Stimulated activated memory B cell treated with anti-CD40 and anti-IgM and Interleukin-4, amounts not matched to agents 10 μg/mL and 1 μg/mL and 100 μg/mL, for 72 hours (primary cell): ENCODE measurements at regions not wholly inside any gene's neighbourhood (a gene's known extent, or its start where the extent isn't known, plus 50 kb on each side); places are given as distances from the start of the nearest gene placed in this dataset.
"Not testable (repeated sequence)": the region's sequence is repeated elsewhere in the genome, so short reads cannot be mapped to it uniquely, and the experiment has no call there.

Source experiments
- ATAC-seq: fragments of 150-1000 bp; cut with Tn5 transposase; 2 replicates; pipeline ENCODE4 v1.10.0; 2021
- H3K27ac Mint-ChIP-seq: one replicate; pipeline ENCODE4 v1.8.0; 2022; ENCODE audit warnings: mild to moderate bottlenecking, mixed read lengths
- H3K27me3 Mint-ChIP-seq: one replicate; pipeline ENCODE4 v1.8.0; 2022; ENCODE audit warnings: mixed read lengths
- H3K36me3 Mint-ChIP-seq: one replicate; pipeline ENCODE4 v1.8.0; 2022; ENCODE audit warnings: mixed read lengths
- H3K4me1 Mint-ChIP-seq: one replicate; pipeline ENCODE4 v1.8.0; 2022; ENCODE audit warnings: mixed read lengths
- H3K4me3 Mint-ChIP-seq: one replicate; pipeline ENCODE4 v1.8.0; 2022; ENCODE audit warnings: mild to moderate bottlenecking, moderate library complexity, mixed read lengths
- H3K9me3 Mint-ChIP-seq: one replicate; pipeline ENCODE4 v1.8.0; 2022; ENCODE audit warnings: mixed read lengths

DNA sequence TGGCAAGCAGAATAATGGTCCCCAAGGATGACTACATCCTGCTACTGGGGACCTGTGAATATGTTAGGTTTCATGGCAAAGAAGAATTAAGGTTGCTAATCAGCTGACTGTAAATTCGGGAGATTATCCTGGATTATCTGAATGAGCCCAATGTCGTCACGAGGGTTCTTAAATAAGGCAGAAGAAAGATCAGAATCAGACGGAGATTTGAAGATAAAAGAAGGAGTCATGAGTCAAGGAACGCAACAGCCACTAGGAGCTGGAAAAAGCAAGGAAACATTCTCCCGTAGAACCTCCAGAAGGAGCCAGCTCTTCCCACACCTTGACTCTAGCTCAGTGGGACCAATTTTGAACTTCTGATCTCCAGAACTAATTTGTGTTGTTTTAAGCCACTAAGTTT is 82.9 kb upstream of the APBB1IP start:
- peaks cover 2% of the 10 kb centered on the region for H3K9me3 Mint-ChIP-seq
- H3K27ac Mint-ChIP-seq = no peak overlapping the region
- H3K4me3 Mint-ChIP-seq = no peak overlapping the region
- peaks cover 6% of the 10 kb centered on the region for H3K4me1 Mint-ChIP-seq
- H3K27me3 Mint-ChIP-seq = peaks cover 22% of the 10 kb centered on the region
- no peaks in the 10 kb centered on the region for H3K36me3 Mint-ChIP-seq
- no peak for ATAC-seq

DNA sequence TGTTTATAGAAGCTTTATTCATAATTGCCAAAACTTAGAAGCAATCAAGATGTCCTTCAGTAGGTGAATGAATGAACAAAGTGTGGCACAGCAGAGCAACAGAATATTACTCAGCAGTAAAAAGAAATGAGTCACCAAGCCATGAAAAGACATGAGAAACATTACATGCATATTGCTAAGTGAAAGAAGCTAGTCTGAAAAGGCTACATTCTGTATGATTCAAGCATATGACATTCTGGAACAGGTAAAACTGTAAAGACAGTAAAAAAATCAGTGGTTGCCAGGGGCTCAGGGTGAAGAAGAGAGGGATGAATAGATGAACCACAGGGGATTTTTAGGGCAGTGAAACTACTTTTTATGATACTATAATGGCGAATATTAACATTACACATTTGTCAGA is 80.9 kb upstream of the APBB1IP start:
- Mint-ChIP-seq H3K9me3 (peaks cover 2% of the 10 kb centered on the region), H3K36me3 (no peaks in the 10 kb centered on the region), H3K27me3 (peaks cover 22% of the 10 kb centered on the region), H3K4me3 (no peak overlapping the region), H3K4me1 (peaks cover 6% of the 10 kb centered on the region), H3K27ac (no peak overlapping the region)
- no peak for ATAC-seq

- Mint-ChIP-seq H3K27me3 (peaks cover 22% of the 10 kb centered on the region), H3K36me3 (no peaks in the 10 kb centered on the region), H3K27ac (no peak overlapping the region), H3K4me3 (no peak overlapping the region), H3K9me3 (peaks cover 2% of the 10 kb centered on the region), H3K4me1 (peaks cover 6% of the 10 kb centered on the region)
- ATAC-seq = no peak
Measured at GRCh38 chr10:26358071-26358470, 80.1 kb upstream of the APBB1IP start.

- ATAC-seq = no peak
- no peaks in the 10 kb centered on the region for H3K36me3 Mint-ChIP-seq
- H3K4me3 Mint-ChIP-seq = no peak overlapping the region
- H3K4me1 Mint-ChIP-seq = peaks cover 6% of the 10 kb centered on the region
- peaks cover 22% of the 10 kb centered on the region for H3K27me3 Mint-ChIP-seq
- H3K27ac Mint-ChIP-seq = no peak overlapping the region
- H3K9me3 Mint-ChIP-seq = peaks cover 2% of the 10 kb centered on the region
Measured at GRCh38 chr10:26359670-26360069, 78.5 kb upstream of the APBB1IP start.

- Mint-ChIP-seq H3K27me3 (peaks cover 10% of the 10 kb centered on the region), H3K4me3 (no peak overlapping the region), H3K4me1 (peaks cover 6% of the 10 kb centered on the region), H3K9me3 (peaks cover 2% of the 10 kb centered on the region), H3K27ac (no peak overlapping the region), H3K36me3 (no peaks in the 10 kb centered on the region)
- no peak for ATAC-seq
Measured at GRCh38 chr10:26361351-26361750, 76.8 kb upstream of the APBB1IP start.

DNA sequence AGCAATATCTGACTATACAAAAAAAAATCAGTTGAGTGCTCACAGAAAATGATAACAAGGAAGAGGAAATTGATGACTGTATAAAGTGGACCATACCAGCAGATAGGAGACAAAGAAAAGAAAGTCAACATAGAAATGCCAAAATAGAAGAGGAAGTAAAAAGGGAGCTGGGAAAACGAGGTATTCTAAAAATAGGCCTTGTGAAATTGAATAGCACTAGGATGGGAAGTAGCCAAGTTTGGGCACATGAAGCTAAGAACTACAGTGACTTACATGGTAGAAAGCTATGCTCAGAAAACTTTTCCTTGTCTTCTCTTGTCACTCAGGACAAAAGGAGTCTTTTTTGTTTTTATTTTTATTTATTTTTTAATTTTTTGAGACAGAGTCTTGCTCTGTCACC is 76.2 kb upstream of the APBB1IP start:
- Mint-ChIP-seq H3K9me3 (peaks cover 2% of the 10 kb centered on the region), H3K27ac (no peak overlapping the region), H3K4me3 (no peak overlapping the region), H3K4me1 (peaks cover 6% of the 10 kb centered on the region), H3K36me3 (no peaks in the 10 kb centered on the region), H3K27me3 (peaks cover 8% of the 10 kb centered on the region)
- no peak for ATAC-seq

- no peak overlapping the region for H3K4me3 Mint-ChIP-seq
- H3K27me3 Mint-ChIP-seq = no peaks in the 10 kb centered on the region
- no peaks in the 10 kb centered on the region for H3K36me3 Mint-ChIP-seq
- no peak overlapping the region for H3K27ac Mint-ChIP-seq
- peaks cover 17% of the 10 kb centered on the region for H3K4me1 Mint-ChIP-seq
- H3K9me3 Mint-ChIP-seq = peaks cover 3% of the 10 kb centered on the region
- no peak for ATAC-seq
Measured at GRCh38 chr10:26365681-26366358, 72.3 kb upstream of the APBB1IP start.

DNA sequence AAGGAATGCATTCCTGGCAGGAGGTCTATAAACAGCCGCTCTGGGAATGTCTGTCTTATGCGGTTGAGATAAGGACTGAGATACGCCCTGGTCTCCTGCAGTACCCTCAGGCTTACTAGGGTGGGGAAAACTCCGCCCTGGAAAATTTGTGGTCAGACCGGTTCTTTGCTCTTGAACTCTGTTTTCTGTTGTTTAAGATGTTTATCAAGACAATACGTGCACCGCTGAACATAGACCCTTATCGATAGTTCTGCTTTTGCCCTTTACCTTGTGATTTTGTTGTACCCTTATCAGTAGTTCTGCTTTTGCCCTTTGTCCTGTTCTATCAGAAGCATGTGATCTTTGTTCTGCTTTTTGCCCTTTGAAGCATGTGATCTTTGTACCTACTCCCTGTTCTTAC is 71.1 kb upstream of the APBB1IP start:
- H3K27ac Mint-ChIP-seq, H3K4me3 Mint-ChIP-seq, H3K9me3 Mint-ChIP-seq, H3K27me3 Mint-ChIP-seq, H3K36me3 Mint-ChIP-seq, ATAC-seq: not testable (repeated sequence)
- peaks cover 17% of the 10 kb centered on the region for H3K4me1 Mint-ChIP-seq

- Mint-ChIP-seq H3K9me3 (peaks cover 3% of the 10 kb centered on the region), H3K27ac (no peak overlapping the region), H3K4me1 (peaks cover 22% of the 10 kb centered on the region), H3K4me3 (no peak overlapping the region), H3K36me3 (no peaks in the 10 kb centered on the region), H3K27me3 (no peaks in the 10 kb centered on the region)
- peak; percentile 56 for ATAC-seq
Measured at GRCh38 chr10:26367771-26368170, 70.4 kb upstream of the APBB1IP start.

GRCh38 chr10:26368463-26368862 is 69.7 kb upstream of the APBB1IP start:
- H3K27ac Mint-ChIP-seq = no peak overlapping the region
- H3K4me3 Mint-ChIP-seq = no peak overlapping the region
- H3K36me3 Mint-ChIP-seq = no peaks in the 10 kb centered on the region
- H3K4me1 Mint-ChIP-seq = peaks cover 29% of the 10 kb centered on the region
- H3K9me3 Mint-ChIP-seq = peaks cover 3% of the 10 kb centered on the region
- ATAC-seq = no peak
- no peaks in the 10 kb centered on the region for H3K27me3 Mint-ChIP-seq

DNA sequence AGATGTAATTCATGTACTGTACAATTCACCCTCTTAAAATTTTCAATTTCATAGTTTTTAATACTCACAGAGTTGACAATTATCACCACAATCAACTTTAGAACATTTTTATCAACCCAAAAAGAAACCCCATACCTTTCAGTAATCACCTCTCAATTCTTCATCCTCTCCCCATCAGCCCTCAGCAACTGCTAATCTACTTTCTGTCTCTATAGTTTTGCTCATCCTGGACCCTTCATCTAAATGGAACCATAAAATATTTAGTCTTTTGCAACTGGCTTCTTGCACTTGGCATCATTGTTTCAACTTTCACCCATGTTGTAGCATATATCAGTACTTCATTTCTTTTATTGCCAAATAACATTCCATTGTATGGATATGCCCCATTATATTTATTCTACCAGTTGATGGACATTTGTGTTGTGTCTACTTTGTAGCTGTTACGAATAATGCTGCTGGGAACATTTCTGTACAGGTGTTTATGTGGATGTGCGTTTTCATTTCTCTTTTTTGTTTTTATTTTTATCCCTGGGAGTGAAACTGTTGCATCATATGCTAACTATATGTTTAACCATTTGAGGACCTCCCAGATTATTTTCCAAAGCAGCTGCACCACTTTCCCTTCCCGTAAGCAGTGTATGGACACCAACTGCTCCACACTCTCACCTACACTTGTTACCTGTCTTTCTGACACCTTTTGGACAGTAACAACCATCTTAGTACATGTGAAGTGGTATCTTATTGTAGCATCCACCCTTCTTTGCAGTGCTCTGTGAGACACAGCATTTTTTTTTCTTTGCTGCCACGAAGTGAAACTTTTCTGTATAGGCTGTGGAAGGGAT is 65.4 kb upstream of the APBB1IP start:
- Mint-ChIP-seq H3K4me3 (no peak overlapping the region), H3K9me3 (no peaks in the 10 kb centered on the region), H3K27ac (peak overlapping the region; percentile 0), H3K27me3 (no peaks in the 10 kb centered on the region), H3K4me1 (peaks cover 27% of the 10 kb centered on the region), H3K36me3 (no peaks in the 10 kb centered on the region)
- ATAC-seq = no peak

- no peak for ATAC-seq
- H3K4me1 Mint-ChIP-seq = peaks cover 17% of the 10 kb centered on the region
Measured at GRCh38 chr10:26374426-26374825, 63.7 kb upstream of the APBB1IP start.

GRCh38 chr10:26377224-26377810 is 60.8 kb upstream of the APBB1IP start:
- H3K27ac Mint-ChIP-seq, H3K4me3 Mint-ChIP-seq, H3K9me3 Mint-ChIP-seq, H3K36me3 Mint-ChIP-seq, H3K27me3 Mint-ChIP-seq, ATAC-seq: not testable (repeated sequence)
- peaks cover 22% of the 10 kb centered on the region for H3K4me1 Mint-ChIP-seq

More at GRCh38 chr10:26374426-26374825, 63.7 kb upstream of the APBB1IP start:
- Mint-ChIP-seq H3K27me3 (no peaks in the 10 kb centered on the region), H3K9me3 (no peaks in the 10 kb centered on the region), H3K4me3 (no peak overlapping the region), H3K36me3 (no peaks in the 10 kb centered on the region), H3K27ac (no peak overlapping the region)

GRCh38 chr10:26378861-26379294 is 59.3 kb upstream of the APBB1IP start:
- no peak overlapping the region for H3K27ac Mint-ChIP-seq
- no peak for ATAC-seq
- H3K4me1 Mint-ChIP-seq = peaks cover 12% of the 10 kb centered on the region
- no peaks in the 10 kb centered on the region for H3K36me3 Mint-ChIP-seq
- H3K4me3 Mint-ChIP-seq = no peak overlapping the region
- H3K9me3 Mint-ChIP-seq = peaks cover 3% of the 10 kb centered on the region
- H3K27me3 Mint-ChIP-seq = no peaks in the 10 kb centered on the region

GRCh38 chr10:26380815-26381214 is 57.3 kb upstream of the APBB1IP start:
- Mint-ChIP-seq H3K27ac (no peak overlapping the region), H3K9me3 (peaks cover 3% of the 10 kb centered on the region)

More at GRCh38 chr10:26380815-26381214, 57.3 kb upstream of the APBB1IP start:
- H3K4me3 Mint-ChIP-seq = no peak overlapping the region
- H3K36me3 Mint-ChIP-seq = no peaks in the 10 kb centered on the region
- ATAC-seq = no peak
- H3K4me1 Mint-ChIP-seq = peaks cover 27% of the 10 kb centered on the region
- no peaks in the 10 kb centered on the region for H3K27me3 Mint-ChIP-seq
